B cell (primary cell): ENCODE measurements at regions not wholly inside any gene's neighbourhood (a gene's known extent, or its start where the extent isn't known, plus 50 kb on each side); places are given as distances from the start of the nearest gene placed in this dataset.

ENCODE experiments used
- EZH2 ChIP-seq: IDR thresholded peaks from 2 replicates; pipeline ENCODE4 v1.6.1; 2012; ENCODE audit warnings: borderline replicate concordance, low read depth, mild to moderate bottlenecking, moderate library complexity, low read length; ENCODE audit not compliant: insufficient read depth, poor library complexity, severe bottlenecking
- TF ChIP-seq, protein P1 (sequence below): fragments of 200-600 bp; IDR thresholded peaks from one replicate; pipeline ENCODE4 v1.8.0; 2022; ENCODE audit warnings: antibody characterized with exemption, mild to moderate bottlenecking

GRCh38 chr13:69633044-69633443 is 474.6 kb upstream of the ATXN8OS start:
- TF ChIP-seq, protein P1, sequence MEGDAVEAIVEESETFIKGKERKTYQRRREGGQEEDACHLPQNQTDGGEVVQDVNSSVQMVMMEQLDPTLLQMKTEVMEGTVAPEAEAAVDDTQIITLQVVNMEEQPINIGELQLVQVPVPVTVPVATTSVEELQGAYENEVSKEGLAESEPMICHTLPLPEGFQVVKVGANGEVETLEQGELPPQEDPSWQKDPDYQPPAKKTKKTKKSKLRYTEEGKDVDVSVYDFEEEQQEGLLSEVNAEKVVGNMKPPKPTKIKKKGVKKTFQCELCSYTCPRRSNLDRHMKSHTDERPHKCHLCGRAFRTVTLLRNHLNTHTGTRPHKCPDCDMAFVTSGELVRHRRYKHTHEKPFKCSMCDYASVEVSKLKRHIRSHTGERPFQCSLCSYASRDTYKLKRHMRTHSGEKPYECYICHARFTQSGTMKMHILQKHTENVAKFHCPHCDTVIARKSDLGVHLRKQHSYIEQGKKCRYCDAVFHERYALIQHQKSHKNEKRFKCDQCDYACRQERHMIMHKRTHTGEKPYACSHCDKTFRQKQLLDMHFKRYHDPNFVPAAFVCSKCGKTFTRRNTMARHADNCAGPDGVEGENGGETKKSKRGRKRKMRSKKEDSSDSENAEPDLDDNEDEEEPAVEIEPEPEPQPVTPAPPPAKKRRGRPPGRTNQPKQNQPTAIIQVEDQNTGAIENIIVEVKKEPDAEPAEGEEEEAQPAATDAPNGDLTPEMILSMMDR, result no peak
- TF ChIP-seq EZH2, result no peak
